Loucy (cell line): ENCODE measurements at regions not wholly inside any gene's neighbourhood (a gene's known extent, or its start where the extent isn't known, plus 50 kb on each side); places are given as distances from the start of the nearest gene placed in this dataset.

ENCODE experiments used
- EZH2phosphoT487 ChIP-seq: fragments of 200-600 bp; IDR thresholded peaks from 2 replicates; pipeline ENCODE4 v1.6.1; 2018; ENCODE audit warnings: antibody characterized with exemption, mild to moderate bottlenecking, moderate library complexity, borderline replicate concordance
- TF ChIP-seq, protein P1 (sequence below): fragments of 200-600 bp; sonication (generic); conservative IDR thresholded peaks from 2 replicates; pipeline ENCODE4 v1.5.1; 2014; ENCODE audit warnings: mild to moderate bottlenecking, antibody characterized with exemption, low read length

DNA sequence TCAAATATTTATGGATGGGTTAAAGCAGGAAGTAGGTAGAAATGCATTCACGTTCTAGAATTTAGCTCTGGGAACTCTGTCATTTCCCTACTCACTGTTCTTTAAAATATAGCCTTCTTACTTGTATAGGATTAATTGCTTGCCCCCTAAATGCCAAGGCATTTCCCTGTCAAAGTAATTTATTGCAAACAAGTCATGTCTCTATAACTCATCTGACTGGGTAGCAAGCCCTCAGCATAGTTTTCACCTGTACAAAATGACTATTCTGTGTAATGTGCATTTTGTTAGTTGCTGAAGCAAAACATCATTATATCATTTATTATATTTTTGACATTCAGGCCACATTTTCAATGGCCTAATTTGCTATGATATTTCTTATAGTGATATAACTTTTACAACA is 1308.2 kb upstream of the EPHA6 start:
- TF ChIP-seq, protein P1, sequence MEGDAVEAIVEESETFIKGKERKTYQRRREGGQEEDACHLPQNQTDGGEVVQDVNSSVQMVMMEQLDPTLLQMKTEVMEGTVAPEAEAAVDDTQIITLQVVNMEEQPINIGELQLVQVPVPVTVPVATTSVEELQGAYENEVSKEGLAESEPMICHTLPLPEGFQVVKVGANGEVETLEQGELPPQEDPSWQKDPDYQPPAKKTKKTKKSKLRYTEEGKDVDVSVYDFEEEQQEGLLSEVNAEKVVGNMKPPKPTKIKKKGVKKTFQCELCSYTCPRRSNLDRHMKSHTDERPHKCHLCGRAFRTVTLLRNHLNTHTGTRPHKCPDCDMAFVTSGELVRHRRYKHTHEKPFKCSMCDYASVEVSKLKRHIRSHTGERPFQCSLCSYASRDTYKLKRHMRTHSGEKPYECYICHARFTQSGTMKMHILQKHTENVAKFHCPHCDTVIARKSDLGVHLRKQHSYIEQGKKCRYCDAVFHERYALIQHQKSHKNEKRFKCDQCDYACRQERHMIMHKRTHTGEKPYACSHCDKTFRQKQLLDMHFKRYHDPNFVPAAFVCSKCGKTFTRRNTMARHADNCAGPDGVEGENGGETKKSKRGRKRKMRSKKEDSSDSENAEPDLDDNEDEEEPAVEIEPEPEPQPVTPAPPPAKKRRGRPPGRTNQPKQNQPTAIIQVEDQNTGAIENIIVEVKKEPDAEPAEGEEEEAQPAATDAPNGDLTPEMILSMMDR: no peak
- TF ChIP-seq EZH2phosphoT487: no peak
